GM18858 (cell line): ENCODE measurements at regions not wholly inside any gene's neighbourhood (a gene's known extent, or its start where the extent isn't known, plus 50 kb on each side); places are given as distances from the start of the nearest gene placed in this dataset.

Experiments used
- ATAC-seq: cut with Tn5 transposase; IDR thresholded peaks from one replicate; pipeline ENCODE4 v1.9.1; 2021; ENCODE audit not compliant: unreplicated experiment

DNA sequence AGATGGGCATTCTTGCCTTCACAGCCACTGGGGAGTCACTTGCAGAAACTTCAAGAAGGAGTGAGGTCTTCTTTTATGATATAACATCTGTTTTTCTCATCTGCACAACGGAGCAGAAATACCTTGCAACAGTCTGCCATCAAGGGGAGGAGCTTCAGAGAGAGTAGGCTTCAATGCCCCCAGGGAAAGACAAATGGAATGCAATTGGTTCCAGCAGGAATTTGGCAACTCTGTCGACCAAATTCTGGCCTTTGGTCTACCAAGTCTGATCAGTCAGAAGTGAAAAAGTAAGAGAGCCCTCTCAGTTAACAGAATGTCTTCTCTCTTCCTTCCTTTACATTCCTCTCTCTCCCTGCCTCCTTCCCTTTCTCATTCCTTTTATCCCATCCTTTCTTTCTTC, 229.3 kb downstream of the IDS start:
- no peak for ATAC-seq

DNA sequence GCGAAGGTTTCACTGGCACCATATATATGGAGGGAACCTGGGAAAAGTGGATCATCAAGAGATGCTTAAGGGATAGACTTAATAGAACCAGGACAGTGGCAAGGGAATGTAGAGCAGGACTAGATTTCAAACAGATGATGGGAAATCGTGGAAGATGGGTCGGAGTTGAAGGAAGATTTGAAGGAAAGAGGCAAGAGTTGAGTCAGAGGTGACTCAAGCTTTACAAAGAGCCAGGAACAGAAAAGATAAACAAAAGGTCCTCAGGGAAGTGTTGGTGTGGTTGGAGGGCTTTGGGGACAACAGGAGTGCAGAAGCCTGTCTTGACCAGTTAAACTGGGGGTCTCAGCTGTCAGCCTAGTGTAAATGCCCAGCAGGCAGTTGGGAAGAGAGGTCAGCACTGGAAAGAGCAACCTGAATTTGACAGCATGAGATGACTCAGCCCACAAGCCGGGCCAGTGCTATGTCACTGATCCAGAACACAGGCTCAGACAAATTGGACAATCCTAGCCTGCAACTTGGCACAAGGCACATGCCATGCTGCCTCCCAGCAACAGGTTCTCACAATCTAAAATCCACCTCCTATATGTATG, 230.5 kb downstream of the IDS start:
- ATAC-seq: no peak

DNA sequence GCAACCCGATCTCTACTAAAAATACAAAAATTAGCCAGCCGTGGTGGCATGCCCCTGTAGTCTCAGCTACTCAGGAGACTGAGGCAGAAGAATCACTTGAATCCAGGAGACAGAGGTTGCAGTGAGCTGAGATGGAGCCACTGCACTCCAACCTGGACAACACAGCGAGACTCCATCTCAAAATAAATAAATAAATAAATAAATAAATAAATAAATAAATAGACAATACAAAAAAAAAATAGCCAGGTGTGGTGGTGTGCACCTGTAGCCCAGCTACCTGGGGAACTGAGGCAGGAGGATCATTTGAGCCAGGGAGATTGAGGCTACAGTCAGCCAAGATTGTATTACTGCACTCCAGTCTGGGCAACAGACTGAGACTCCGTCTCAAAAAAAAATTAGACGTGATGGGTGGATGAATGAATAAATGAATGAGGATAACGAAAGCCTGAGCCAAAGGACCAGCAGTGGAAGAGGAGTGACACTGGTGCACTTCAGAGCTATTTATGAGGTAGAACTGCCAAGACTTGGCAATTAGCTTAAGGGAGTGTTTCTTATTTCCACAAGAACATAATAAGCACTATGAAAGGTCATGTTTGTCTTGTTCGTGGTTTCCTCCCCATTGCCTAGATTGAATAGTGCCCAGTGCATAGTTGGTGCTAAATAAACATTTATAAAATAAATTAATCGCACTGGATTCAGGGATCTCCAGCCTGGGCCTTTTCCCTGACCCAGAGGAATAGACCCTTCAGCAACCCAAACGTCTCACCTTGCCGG, 232.2 kb downstream of the IDS start:
- no peak for ATAC-seq

DNA sequence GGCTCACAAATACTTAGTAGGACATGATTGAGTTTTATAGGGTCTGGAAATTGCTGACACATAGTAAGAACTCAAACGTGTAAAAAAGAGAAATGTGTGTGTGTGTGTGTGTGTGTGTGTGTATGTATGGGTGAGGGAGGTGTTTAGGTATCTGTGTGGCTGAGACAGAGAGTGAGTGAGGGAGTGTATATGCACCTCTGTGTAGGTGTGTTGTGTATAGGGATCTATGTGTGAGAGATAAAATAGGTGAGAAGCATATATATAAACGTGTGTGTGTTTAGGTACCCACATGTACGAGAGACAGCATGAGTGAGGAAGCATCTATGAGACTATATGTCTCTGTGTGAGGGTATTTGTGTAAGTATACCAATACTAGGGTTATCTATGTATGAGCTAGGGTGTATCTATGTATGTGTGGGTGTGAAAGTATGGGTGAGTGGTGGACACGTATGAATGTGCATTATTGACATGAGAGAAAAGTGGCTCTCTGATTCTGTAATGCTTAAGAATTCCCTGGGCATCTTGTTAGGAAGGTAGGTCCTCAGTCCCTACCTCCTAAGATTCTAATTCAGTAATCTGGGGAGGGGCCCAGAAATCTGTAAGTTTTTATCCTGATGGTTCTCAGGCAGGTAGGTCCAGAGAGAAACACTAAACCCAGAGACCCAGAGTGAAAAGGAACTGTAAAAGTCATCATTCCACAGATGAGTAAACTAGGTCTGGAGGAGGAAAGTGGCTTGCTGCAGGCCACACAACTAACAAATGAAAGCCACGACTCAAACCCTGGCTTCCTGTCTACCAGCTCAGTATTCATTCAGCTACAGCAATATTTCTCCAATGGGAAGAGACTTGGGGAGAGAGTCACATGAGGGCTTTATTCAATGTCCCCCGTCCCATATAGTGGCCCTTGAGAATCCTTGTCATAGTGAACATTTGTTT, 237.0 kb downstream of the IDS start:
- peak; percentile 83 for ATAC-seq

DNA sequence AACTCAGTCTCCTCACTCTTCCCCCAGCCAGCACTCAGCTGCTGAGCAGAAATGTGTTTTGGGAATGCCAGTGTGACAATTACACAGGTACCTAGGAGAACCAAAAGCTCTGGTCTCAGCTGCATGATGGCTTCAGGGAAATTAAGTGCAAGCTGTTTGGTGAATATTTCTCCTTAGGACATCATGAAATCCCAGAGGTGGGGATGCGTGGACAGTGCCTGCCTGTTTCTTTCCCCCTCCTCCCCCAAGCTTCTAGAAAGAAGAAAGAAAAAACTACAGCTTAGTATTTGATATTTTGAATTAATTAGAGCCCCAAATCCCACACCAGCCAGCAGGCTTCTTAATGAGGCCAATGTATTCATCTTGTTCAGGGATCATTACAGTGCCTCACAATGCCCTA, 243.0 kb downstream of the IDS start:
- ATAC-seq: no peak

DNA sequence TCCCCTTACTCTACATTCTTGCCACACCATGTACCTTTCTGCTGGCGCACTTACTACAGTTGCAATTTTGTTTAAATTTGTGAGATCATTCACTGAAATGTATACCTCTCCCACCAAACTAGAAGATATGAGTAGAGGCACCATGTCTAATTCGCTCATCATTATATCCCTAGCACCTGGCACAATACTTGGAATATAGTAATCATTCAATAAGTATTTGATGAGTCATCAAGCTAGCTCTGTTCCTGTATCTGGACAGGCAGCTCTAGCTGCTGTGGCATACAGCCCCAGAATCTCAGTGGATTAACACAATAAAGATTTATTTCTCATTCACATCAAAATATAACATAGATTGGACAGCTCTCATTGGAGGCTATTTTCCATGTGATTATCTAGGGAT, 245.9 kb downstream of the IDS start:
- ATAC-seq: no peak

DNA sequence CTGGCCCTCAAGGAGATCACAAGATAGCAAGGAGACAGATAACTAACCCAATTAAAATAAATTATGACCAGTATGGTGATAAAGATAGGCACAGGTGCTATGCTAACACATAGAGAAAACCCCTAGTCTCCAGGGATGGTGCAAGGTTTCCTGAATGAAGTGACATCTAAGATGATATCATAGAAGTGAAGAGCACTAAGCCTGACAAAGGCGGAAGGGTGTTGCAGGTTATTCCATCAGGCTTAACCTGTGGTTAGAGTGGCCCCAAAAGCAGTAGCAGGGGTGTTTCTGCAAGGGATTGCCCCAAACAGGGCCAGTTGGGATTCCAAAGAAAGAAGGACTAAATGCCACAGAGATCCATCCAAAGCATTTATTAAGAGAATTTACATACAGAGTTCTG, 249.2 kb downstream of the IDS start:
- ATAC-seq: no peak

DNA sequence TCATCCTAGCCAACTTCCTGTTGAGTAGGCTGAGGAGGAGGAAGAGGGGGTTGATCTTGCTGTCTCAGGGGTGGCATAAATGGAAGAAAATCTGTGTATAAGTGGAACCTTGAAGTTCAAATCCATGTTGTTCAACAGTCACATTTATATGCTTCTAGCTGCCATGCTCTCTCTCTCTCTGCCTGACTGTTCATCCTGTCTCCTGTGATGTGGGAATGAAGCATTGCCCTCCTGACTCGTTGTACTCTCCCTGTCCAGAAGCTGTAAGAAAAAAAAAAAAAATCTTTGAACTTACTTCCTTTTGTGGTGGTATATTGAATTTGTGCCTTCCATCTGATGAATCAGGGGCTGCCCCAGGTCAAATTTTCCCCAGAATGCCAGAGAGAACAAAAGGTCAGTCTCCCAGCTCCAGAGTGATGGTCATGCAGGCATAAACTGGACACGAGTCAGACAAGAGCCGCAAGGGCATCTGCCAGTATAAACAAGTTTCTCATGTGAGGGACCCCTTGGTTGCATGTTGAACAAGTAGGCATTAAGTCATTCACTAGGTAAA, 257.0 kb downstream of the IDS start:
- no peak for ATAC-seq

DNA sequence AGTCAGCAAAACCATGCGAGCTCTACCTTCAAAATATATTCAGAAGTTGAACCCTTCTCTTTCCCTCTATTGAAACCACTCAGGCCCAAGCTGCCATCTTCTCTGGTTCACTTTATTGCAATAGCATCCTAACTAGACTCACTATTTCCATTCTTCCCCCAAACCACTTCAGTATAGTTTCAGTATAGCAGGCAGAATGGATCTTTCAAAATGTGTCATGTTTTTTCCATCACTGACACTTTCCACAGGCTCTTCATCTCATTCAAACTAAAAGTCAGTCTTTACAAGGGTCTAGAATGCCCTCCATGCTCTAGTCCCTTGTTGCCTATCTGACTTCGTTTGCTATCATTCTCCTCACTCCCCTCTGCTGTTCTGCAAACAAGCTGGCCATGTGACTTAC, 274.4 kb downstream of the IDS start:
- ATAC-seq: no peak

DNA sequence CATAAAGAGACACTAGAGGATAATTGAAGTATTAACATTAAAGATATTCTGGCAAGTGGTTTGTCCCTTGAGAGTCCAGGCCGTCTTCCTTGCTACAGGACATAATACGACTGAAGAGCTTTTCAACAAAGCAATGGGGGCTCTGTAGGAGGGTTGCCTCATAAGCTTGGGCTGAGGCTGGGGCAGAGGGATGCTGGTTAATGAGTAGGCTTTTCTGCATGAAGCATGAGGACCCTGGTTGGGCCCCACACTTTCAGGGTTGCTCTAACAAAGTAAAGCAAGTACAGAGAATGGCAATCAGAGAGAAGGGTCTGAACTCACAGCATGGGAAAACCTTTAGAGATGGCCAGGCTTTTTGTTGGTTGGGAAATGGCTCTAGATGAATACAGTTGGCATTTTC, 281.3 kb downstream of the IDS start:
- no peak for ATAC-seq

DNA sequence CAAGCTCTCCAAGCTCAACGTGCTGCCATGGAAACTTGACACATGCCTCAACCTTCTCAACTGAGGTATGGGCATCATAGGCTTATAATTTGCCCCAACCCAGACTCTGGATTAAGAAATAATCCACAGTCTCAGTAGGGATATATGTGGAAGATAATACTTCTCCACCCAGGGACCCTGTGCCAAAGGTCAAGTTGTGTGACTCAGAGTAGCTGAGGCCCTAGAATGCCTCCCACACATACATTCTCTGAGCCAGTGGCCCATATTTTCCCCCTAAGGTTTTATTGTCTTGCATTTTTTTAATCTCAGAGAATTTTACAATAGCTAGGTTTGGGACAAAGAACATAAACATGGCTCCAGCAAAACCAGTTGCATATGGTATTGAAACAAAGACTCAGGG, 283.1 kb downstream of the IDS start:
- ATAC-seq: no peak

DNA sequence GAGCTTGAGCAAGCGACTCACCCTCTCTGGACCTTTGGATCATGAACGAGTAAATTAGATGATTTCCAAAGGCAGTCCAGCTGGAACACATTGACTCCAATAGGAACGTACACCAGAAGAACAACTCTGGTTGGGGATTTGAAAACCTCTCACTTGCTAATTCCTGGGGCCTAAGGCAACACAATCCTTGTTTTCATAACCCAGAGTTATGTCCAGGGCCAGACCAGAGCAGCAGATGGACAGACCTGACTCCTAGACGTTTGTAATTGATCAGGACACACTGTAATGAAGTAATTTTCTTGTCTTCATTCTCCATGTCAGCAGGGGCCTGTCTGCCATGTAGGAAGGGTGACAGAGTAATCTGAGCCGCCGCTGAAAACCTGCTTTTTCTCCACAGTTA, 283.9 kb downstream of the IDS start:
- no peak for ATAC-seq

DNA sequence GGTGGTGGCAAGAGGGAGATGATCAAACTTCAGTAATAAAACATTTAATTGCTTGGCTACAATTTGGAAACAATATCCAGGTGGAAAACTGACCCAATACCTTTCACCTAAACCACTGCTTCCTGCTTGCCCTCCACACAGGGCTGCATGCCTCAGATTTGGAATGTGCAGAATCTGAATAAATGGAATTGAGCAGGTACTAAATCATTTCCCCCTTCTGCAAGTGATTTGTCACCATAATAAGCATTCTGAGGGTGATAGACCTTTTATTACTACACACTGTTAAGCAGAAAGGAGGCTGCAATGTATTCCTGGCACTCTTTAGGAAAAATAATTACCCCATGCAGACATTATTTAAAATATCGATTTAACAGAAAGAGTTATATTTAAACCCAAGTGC, 291.8 kb downstream of the IDS start:
- ATAC-seq: no peak

DNA sequence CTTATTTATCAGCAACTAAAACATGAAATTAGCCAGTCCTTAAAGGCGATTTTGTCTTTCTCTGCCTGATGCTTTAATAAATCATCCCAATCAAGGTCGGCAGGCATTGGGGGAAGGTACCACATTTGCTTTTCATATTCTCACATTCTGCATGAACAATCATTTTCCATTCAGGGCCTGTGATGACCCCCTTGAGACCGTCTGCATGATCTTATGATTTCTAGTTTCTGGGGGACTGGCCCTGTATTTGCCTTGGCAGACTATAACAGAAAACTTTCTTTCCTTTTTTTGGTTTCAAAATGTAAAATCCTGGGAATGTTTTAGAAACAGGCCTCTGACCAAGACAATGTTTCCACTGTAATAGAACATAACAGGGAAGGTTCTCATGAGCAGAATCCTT, 296.8 kb downstream of the IDS start:
- ATAC-seq: no peak

DNA sequence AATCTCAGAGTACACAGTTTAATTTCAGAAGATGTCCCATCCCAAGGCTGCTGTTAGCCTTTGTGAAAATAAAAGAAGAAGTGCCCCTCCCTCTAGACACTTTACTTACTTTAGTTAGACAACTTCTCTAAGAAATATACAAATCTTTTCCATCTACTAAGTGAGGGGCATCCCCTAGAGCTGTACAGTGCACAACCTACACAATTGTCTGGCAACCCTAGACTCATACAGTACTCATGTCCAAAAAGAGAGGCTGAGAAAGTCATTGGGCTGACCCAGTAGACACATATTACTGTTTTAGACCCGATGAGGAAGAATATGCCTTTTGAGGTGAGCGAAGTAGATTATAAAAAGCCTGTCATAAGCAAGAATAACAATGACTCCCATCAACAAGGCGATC, 297.6 kb downstream of the IDS start:
- no peak for ATAC-seq

DNA sequence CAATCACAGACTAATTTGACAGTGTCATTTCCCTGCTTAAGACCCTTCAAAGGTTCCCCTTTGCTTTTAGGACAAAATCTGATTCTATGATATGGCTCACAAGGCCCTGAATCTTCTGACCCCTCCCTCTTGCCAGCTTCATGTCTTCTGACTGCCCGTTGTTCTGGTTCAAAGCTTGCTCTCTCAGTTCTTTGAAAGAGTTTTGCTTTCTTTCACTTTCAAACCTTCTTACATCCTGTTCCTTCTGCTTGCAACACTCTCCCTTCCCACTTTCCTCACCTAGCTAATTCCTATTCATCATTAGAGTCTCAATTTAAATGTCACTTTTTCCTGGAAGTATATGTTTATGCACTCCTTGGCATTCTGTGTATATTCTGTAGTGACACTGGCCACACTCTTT, 299.2 kb downstream of the IDS start:
- peak; percentile 69 for ATAC-seq

DNA sequence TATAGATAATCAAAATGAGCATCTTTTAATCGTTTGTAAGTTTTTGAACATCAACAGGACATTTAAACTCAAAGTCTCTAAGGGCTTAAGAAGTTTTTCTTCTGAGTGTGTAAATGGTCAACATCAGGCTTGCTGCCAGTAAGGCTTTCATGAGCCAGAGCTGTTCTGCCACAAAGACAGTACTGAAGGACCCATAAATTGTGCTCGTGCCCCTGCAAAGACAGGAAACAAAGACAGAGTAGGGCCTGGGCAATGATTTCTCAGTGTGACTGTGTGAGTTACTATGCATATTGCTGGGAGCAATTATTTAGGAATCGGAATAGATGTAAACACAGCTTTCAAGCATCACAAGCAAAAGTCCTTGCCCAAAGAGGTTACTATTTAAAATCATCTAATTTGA, 300.0 kb downstream of the IDS start:
- ATAC-seq: no peak

DNA sequence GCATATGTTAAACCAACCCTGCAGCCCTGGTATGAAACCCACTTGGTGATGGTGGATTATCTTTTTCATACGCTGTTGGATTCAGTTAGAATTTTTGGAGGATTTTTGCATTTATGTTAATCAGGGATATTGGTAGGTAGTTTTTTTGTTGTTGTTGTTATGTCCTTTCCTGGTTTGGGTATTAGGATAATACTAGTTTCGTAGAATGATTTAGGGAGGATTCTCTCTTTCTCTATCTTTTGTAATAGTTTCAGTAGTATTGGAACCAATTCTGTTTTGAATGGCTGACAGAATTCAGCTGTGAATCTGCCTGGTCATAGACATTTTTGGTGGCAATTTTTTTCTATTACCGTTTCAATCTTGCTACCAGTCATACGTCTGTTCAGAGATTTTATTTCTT, 305.4 kb downstream of the IDS start:
- no peak for ATAC-seq

DNA sequence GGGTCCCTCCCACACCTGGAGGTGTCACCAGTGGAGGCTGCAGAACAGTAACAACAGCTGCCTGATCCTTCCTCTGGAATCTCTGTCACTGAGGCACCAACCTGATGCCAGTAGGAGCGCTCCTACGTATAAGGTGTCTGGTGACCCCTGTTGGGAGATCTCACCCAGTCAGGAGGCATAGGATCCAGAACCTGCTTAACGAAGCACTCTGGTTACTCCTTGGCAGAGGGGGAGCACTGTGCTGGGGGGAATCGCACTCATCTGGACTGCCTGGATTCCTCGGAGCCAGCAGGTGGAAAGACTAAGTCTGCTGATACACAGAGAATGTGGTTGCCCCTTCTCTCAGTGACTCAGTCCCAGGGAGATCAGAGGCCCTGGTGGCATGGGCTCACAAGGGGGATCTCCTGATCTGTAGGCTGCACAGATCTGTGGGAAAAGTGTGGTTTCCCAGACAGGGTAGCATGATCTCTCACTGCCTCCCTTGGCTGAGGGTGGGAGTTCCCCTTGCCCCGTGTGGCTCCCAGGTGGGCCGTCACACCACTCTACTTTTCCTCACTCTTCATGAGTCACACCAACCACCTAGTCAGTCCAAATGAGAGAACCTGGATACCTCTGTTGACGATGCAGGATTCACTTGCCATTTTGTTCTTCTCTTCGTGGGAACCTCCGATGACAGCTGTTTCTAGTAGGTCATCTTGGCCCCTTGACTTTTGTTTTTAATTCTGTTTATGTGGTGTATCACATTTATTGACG, 305.9 kb downstream of the IDS start:
- peak; percentile 67 for ATAC-seq

DNA sequence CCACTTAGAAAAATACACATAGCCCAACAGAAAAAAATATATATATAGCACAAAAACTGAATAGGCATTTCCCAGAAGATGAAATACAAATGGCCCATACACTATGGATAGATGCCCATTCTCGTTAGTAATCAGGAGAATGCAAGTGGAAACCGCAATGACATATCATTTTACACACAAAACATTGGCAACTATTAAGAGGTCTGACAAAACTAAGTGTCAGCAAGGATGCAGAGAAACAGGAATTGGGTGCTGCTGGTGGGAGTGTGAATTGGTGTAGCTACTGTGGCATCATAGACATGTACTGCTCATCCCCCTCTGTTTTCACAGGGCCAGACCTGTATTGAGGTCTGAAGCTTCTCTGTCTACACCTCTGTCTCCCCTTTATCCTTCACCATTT, 320.0 kb downstream of the IDS start:
- no peak for ATAC-seq
